ENCODE measurements at regions not wholly inside any gene's neighbourhood (a gene's known extent, or its start where the extent isn't known, plus 50 kb on each side); places are given as distances from the start of the nearest gene placed in this dataset.

- TF ChIP-seq CTCF (IDR thresholded peaks at IDR 0.05), result no peak
- TF ChIP-seq POLR2A (IDR thresholded peaks at IDR 0.05), result no peak
These were observed 460.8 kb downstream of the RFC3 start for GRCh38 chr13:34278780-34279179.

Measured in Peyer's patch (tissue), 4 donors.